ENCODE measurements at regions not wholly inside any gene's neighbourhood (a gene's known extent, or its start where the extent isn't known, plus 50 kb on each side); places are given as distances from the start of the nearest gene placed in this dataset.
A peak's percentile ranks its signal among the peaks of the same experiment; 100 is the strongest.

DNA sequence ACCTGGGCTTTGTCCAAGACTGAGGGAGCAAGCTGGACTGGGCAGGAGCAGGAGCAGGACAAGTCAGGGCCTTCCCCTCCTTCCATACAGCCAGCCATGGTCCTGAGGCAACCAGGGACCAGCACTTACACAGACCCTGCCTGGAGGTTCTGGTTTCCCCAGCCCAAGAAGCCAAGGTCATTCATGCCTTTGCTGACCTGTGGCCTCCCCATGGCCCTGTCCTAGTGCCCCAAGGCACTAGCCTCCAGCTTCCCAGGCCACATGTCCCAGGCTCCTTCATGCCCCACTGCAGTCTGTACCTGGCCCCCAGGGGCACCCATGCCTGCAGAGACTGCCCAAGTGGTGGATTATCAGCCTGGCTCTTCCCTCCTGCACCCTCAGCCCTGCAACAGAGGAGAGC, 243.9 kb downstream of the TOMM20 start:
- no peak for DNase-seq (ENCODE audit: low read depth)

DNA sequence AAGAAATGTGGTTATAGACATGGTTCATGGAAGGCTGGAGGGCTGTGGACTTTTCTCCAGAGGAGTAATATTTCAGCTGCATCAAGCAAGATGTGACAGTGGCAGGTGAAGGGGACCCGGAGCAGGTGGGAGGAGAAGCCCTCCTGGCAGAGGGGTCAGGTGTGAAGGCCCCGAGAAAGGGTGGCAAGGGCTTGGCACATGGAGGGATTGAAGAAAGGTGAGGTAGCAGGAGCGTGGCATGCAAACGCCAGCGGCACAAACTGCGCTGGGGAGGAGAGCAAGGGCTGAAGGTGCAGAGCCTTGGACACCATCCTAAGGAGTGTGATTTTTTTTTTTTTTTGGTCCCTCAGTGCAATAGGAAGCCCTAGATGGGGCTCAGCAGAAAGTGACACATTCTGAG, 244.6 kb downstream of the TOMM20 start:
- DNase-seq (ENCODE audit: low read depth): no peak

DNA sequence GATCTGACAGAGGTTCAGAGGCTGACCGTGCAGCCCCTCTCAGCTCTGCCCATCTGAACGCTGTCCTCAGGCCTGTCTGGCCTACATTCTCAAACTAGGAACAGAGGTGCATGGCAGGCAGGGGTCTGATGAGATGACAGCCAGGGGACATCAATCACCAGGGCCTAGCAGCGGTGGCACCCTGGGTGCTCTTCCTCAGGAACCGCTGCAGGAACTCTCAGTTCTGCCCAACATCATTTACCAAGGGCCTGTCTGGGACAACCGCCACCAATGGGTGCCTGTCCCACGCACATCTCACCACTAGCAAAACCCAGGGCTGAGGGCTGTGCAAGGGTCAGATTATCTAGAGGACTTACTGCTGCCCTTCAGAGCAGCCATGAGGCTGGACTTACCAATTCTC, 245.7 kb downstream of the TOMM20 start:
- no peak for DNase-seq (ENCODE audit: low read depth)

DNA sequence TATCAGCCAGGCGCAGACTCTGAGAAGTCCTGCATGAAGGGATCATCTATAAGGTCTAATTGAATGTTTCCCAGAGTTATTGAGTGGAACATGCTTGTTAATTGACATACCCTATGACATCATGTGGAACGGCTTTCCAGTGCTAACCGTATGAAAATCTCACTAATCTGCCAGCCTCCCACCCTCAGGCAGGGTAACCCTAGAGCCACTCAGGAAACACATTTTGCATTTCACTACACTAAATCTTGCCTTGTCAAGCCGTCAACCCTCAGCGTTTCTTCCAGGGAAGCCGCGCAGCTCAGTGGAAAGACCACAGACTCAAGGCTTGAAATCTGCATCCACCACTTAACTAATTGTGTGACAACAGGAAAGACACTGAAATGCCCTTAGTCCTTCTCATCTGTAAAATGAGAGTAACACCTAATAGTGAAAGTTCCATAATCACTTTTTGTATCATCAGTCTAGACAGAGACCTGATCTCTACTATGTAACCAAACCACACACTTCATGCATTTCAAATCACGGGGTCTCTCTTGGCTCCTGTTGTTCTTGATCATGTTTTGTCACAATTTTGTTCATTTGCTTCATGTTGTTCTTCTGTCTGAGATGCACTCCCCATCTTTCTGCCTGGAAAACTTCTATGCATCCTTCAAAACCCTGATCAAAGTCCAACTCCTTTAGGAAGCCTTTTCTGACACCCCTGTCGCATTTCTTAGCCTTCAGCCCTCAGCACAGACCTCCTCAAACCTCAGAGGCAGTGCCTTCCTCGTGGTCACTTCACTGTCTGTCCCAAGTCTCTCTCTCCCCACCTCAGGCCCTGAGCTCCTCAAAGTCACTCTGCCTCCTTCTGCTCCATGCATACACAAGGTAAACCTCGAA, 246.5 kb downstream of the TOMM20 start:
- DNase-seq (ENCODE audit: low read depth): no peak

DNA sequence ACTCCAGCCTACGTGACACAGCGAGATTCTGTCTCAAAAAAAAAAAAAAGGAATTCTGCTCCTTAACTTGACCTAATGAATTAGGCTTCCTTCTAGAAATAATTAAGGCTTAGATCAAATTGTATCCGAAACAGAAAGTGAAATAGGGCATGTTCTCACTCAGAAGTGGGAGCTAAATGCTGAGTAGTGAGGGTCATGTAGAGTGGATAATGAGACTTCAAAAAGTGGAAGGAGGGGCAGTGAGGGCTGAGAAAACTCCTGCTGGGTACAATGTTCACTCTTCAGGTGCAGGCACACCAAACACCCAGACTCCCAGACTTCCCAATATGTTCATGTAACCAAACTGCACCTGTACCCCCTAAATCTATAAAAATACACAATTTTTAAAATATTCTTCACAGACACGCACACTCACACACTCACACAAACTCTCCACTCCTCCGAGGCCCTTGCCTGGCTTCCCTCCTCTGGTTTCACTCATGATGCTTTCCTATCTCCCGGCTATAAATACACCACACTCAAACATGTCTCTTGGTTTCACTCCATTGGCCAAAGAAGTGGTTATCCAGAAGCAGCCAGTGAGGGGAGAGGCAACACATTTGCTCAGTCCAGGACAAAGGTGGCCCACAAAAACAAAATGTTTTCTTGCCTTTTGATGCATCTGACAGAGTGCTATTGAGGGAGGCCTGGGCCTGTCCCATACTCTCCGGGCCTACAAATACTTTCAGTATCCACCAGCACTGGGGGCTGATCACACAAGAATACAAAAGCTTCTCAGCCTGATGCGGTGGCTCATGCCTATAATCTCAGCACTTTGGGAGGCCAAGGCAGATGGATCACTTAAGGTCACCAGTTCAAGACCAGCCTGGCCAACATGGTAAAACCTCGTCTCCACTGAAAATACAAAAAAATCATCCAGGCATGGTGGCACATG, 249.2 kb downstream of the TOMM20 start:
- no peak for DNase-seq (ENCODE audit: low read depth)

DNA sequence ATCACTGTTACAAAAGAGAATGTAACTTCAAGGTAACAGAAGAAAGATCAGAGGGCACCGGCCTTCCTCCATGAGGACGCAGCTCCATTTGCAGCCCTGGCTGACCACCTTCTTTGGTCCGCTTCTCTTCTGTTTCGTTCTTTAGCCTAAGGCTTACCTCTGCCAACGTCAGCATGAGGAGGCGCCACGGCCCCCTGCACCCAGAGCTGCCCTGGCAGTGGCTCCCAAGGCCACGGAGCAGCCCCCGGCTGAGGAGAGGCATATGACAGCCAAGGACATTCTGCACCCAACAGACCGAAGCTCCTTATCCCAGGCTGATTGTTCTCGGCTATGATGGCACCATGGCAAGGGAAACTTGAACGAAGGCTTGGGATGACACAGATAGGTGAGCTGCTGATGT, 250.3 kb downstream of the TOMM20 start:
- no peak for DNase-seq (ENCODE audit: low read depth)

DNA sequence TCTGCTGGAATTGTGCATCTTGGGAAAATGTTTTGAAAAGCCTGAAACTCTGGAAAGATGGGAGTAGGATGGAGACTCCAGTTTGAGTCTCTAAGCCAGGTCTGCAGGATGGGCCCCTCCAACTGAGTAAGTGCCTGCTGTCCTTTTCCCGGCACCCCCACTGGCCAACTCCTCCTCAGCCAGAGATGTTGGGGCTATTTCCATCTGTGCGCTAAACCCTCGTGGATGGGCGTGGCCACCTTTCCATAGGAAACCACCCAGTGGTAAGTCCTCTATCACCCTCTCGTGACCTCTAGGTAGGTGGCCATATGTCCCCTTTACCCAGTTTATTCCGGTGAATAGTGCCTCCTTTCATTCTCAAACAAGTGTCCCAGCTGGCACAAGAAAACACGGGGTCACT, 250.9 kb downstream of the TOMM20 start:
- DNase-seq (ENCODE audit: low read depth): no peak

DNA sequence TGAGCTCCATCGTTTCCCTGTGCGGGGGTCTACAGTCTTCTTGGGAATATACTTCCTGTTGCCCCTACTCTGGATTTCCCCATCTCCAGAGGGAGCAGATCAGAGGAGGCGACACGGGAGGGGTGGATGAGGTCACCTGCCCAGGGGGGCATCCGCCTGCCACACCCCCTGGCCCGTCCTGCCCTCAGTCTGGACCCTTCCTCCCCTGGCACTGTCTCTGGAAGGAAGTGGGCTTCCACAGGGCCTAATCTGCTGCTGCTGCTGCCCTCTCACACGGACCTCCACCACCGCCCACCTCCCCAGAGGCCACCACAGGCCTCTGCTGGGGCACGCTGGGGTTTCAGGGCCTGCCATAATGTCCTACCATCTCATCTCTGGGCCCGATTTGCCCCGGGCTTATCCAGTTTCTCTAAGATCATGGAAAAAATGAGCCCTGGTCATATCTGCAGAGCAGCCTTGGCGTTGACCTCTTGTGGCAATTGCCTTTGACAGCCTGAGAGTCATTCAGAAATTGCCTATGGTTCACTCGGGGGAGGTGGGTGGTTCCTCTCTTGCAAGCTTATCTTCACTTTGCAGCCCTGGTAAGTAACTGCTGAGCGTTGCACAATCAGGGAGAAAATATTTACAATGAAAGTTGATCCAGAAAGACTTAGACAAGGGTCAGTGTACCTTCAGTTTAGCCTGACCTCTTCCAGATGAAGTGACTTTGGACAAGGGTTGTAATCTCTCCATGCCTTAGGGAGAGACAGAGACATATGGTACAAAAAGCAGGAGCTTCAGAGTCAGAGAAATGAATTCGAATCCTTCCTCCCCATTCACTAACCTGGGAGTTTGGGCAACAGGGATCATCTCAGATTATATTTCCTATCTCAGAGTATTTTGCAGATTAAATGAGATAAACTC, 252.4 kb downstream of the TOMM20 start:
- peak; percentile 59 for DNase-seq (ENCODE audit: low read depth)

DNA sequence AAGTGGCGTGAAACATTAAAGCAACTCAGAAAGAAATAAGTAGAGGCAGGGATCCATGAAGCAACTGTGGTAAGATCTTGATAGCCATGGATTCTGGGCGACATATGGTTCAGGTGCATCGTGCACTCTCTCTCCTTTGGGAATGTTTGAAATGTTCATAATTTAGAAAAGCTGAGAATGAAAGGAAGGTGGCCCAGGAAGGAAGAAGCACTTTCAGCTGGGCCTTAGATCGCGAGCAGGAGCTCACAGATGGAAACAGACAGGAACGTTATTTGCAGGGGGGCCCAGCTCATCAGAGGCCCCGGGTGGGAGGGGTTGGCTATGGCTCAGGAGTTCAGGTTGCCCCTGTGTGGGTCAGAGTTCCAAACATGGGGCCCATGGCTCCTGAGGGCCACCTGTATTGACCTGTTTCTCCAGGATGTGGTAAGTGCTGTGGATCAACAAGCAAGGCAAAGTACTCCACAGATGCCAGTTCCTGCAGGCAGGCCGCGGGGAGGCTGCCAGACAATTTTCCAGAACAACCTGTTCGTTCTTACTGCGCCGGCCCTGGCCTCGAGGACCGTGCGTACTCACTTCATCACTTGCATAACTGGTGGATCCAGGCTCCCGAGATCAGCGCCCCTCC, 253.2 kb downstream of the TOMM20 start:
- DNase-seq (ENCODE audit: low read depth): no peak

DNA sequence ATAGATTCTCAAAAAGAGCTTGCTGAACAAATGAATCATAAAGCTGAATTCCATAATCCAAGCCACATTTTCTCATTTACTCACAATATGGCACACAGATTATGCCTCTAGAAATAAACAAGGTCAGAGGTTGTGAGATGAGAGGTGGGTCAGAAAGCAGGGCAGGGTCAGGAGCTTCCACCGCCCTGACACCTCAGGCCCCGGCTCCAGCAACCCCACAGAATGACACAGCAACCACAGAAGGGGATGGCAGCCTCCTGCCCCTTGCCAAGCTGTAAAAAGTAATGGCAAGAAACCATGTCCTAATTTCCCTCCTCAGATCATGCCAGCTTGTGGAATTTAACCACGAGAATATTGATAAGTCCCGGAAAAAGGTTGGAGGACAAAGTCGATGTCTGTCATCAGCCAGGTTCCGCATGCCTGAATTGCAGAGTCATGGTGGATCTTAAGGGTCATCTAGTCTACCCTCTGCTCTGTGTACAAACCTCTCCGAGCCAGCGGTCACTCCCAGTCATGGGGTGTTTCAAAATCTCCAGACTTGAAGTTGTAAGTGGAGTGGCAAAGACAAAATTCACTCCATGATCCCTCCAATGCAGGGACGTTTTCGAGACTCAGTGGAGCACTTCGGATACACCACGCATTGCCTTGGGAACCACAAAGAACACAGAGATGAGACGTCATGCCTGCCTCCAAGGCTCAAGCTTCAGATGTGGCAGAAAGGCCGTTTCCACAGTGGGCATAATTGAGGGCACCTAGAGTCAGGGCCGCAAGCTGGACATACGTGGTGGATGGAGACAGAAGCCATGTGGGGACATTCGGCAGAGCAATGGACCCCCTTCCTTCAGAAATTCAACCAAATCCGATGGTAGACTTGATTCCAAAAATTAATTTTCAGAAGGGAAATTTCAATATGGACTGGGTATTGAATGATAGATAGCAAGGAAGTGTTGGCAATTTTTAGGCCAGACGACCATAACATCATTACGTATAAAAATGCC, 254.0 kb downstream of the TOMM20 start:
- DNase-seq (ENCODE audit: low read depth): peak; percentile 96

DNA sequence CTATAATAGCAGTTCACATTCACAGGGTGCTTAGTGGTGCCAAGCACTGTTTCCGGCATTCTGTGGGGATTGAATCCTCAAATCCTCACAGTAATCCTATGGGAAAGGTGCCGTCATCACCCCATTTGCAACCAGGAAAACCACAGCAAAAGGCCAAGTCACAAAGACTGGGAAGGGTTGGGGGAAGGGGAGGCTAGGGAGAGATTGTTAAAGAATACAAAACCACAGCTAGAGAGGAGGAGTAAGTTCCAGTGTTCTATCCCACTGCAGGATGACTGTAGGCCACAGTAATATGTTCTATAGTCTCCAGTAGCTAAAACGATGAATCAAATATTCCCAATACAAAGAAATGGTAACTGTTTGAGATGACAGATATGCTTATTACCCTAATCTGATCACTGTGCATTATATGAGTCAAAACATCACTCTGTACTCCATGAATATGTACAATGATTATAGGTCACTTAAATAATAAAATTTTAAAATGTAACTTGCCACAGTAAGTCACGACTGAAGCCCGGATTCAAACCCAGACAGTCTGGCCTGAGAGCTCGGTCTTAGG, 256.8 kb downstream of the TOMM20 start:
- DNase-seq (ENCODE audit: low read depth): peak; percentile 83

DNA sequence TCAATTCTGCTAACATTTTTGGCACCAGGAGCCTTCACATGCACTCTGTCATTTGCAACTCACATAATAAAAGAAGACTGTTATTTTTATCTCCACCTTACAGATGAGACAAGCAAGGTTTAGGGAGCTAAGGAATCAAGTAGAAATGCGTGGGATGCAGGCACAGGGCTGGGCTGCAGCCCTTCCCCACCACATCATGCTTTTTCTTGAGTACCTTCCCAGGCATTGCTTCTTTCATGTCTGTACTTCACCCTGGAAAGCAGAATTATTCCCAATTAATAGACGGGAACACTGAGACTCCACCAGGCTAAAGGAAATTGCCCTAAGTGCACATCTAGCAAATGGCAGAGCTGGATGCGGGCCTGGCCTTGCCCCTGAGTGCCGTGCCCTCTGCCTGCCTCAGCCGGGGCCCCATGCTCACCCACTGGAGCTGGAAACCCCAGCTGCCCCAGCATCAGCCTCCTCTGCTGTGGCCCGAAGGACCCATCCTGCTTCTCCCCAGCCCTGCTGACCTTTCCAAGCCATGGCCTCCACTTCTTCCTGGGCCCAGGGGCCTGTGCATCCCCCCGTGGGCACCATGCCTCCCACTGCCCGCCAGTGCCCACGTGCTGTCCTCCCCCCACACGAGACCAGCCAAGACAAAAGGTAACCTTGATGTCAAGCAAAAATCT, 257.5 kb downstream of the TOMM20 start:
- no peak for DNase-seq (ENCODE audit: low read depth)

DNA sequence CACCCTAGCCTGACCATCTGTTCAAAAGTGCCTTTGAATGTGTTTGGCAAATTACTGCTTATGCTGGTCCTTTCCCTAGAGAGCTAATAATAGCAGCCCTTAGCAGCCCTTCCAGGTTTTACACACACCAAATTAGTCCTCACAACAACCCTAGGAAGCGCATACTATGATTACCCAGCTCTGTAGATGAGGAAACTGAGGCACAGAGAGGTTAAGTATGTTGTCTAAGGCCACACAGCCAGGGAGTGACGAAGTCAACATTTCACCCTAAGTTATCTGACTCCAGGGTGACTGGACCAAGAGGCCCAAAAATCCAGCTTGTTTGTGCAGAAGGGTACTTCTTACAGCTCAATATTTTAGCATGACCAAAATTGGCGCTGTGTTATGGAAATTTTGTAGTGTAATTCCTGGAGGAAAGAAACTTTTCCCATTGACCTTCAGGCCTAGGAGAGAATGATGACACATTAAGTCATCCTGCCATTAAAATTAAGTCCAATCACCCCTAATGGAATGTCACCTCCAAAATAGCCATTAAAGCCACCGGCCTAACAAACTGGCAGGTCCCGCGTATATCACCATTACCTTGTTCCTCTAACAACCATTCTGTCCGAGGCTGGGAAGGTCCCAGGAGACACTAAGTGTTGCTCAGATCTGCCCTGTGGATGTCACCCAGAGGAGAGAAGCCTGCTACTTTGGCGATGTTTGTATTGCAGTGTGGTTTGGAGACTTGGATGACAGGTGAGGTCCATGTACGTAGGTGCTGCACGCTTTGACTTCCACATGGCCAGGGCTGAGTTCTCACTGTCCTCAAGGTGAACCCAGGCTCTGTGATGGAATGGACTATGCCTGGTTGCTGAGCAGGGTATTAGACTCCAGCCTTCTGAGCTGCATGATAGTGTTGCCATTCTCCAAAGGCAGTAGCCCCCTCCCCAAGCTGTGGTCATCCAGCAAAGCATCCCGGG, 258.3 kb downstream of the TOMM20 start:
- DNase-seq (ENCODE audit: low read depth): no peak

DNA sequence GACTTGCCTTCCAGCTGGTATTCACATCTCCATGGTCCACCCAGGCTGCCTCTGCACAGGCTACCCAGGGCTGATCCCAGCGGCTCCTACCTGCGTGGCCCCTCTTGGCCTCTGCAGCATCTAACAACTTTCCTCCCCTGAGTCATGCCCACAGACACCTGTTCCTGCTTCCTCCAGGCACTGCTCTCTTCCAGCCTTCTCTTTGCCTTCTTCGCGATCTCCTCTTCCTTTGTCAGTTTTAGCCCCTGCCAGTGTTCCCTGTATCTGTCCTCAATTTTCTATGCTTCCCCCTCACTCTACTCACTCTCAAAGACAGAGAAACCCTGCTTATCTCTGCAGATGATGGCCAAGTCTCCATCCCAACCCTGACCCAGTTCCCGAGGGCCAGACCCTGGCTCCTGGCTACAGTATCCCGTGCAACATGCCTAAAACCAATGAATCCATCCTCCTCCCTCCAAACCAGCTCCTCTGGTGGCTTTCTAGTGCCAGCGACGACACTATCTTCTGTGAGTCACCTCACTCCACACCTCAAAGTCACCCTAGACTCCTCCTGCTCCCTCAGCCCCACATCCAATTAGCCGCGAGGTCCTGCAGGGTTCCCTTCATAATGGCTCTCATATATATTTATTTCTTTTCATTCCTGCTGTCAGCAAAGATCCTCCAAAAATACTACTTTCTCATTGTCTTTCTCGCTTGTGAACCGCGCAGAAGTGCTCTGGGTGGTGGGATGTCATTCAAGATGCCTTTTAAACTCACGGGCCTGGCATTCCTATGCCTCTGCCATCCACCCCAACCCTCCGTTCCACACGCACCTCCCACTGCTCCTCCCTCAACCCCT, 259.2 kb downstream of the TOMM20 start:
- no peak for DNase-seq (ENCODE audit: low read depth)

DNA sequence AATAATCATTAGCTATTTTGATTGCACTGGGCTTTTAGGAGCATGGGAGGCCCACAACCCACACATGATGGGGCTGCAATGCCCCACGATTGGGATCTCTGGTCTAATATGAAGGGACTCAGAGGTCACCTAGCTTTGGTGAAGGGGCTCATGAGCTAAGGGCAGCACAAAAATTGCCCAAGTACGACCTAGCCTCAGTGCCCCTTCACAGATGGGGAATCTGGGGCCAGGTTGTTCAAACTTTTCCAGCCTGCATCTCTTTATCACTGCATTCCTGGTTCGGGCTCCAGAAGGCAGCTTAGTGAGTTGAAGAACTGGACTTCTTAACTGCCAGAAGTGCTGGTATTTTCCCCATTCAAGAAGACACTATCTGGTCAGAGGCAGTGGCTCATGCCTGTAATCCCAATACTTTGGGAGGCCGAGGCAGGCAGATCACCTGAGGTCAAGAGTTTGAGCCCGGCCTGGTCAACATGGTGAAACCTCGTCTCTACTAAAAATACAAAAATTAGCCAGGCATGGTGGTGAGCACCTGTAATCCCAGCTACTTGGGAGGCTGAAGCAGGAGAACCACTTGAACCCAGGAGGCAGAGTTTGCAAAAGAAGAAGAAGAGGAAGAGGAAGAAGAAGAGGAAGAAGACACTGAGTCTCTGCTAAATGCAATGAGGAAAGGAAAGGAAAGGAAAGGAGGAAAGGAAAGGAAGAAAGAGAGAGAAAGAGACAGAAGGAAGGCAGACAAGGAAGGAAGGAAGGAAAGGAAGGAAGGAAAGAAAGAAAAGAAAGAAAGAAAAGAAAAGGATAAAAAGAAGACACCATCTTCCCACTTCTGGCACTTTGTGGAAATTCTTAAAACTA, 258.5 kb upstream of the IRF2BP2 start:
- no peak for DNase-seq (ENCODE audit: low read depth)
